ENCODE measurements at regions not wholly inside any gene's neighbourhood (a gene's known extent, or its start where the extent isn't known, plus 50 kb on each side); places are given as distances from the start of the nearest gene placed in this dataset.

DNA sequence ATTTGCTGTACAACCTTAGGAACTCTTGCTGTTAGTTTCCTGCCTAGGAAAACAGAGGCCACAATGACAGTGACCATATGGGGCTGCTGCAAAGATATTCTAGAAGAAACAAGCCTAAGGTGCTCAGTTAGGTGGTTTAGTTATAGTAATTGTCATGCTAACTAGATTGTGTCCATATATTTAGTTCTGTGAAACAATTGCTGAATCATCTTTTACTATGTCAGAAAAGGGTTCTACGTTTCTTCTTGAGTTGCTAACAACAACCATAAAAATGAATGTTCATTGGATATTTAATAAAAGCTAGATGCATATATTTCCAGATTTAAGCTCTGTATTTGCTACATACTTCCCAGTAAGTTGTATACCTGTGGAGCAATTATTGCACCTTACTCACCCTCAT, 597.2 kb upstream of the KLHL29 start:
- no TSS peak for BruUV-seq (replicated peaks)
- ChIA-PET CTCF (no interaction called here), POLR2A (no interaction called here)
- no peak for DNase-seq (ENCODE audit: low read depth, low spot score)
- no peaks in the 10 kb centered on the region for H3K36me3 ChIP-seq (ENCODE audit: control insufficient read depth, insufficient read depth, low read length)
- no peaks in the 10 kb centered on the region for H3K27me3 ChIP-seq (ENCODE audit: control insufficient read depth, insufficient read depth, low read length)
- ATAC-seq: no peak
- no peaks in the 10 kb centered on the region for H3K9me3 ChIP-seq (ENCODE audit: control insufficient read depth, insufficient read depth, low read depth, low read length)
- TF ChIP-seq POLR2AphosphoS5 (IDR thresholded peaks at IDR 0.05; ENCODE audit: low read depth, low read length) (no peak), TCF7L2 (IDR thresholded peaks at IDR 0.05; ENCODE audit: low read depth, low read length) (no peak), SIN3A (IDR thresholded peaks at IDR 0.05; ENCODE audit: borderline replicate concordance, insufficient read depth, low read depth, low read length) (no peak)
- TF ChIP-seq, protein P1, sequence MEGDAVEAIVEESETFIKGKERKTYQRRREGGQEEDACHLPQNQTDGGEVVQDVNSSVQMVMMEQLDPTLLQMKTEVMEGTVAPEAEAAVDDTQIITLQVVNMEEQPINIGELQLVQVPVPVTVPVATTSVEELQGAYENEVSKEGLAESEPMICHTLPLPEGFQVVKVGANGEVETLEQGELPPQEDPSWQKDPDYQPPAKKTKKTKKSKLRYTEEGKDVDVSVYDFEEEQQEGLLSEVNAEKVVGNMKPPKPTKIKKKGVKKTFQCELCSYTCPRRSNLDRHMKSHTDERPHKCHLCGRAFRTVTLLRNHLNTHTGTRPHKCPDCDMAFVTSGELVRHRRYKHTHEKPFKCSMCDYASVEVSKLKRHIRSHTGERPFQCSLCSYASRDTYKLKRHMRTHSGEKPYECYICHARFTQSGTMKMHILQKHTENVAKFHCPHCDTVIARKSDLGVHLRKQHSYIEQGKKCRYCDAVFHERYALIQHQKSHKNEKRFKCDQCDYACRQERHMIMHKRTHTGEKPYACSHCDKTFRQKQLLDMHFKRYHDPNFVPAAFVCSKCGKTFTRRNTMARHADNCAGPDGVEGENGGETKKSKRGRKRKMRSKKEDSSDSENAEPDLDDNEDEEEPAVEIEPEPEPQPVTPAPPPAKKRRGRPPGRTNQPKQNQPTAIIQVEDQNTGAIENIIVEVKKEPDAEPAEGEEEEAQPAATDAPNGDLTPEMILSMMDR (IDR thresholded peaks at IDR 0.05): no peak
- TF ChIP-seq, protein P2, sequence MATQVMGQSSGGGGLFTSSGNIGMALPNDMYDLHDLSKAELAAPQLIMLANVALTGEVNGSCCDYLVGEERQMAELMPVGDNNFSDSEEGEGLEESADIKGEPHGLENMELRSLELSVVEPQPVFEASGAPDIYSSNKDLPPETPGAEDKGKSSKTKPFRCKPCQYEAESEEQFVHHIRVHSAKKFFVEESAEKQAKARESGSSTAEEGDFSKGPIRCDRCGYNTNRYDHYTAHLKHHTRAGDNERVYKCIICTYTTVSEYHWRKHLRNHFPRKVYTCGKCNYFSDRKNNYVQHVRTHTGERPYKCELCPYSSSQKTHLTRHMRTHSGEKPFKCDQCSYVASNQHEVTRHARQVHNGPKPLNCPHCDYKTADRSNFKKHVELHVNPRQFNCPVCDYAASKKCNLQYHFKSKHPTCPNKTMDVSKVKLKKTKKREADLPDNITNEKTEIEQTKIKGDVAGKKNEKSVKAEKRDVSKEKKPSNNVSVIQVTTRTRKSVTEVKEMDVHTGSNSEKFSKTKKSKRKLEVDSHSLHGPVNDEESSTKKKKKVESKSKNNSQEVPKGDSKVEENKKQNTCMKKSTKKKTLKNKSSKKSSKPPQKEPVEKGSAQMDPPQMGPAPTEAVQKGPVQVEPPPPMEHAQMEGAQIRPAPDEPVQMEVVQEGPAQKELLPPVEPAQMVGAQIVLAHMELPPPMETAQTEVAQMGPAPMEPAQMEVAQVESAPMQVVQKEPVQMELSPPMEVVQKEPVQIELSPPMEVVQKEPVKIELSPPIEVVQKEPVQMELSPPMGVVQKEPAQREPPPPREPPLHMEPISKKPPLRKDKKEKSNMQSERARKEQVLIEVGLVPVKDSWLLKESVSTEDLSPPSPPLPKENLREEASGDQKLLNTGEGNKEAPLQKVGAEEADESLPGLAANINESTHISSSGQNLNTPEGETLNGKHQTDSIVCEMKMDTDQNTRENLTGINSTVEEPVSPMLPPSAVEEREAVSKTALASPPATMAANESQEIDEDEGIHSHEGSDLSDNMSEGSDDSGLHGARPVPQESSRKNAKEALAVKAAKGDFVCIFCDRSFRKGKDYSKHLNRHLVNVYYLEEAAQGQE (IDR thresholded peaks at IDR 0.05; ENCODE audit: insufficient read depth in 1 of 2, low read depth in 2 of 2, low read length in 1 of 2): no peak
- no peaks in the 10 kb centered on the region for H3K4me1 ChIP-seq (ENCODE audit: control insufficient read depth, insufficient read depth, low read length)
- H3K27ac ChIP-seq (ENCODE audit: low read length): no peak overlapping the region
- in situ Hi-C loops (cut with HindIII; ENCODE audit: low pct_unique_long_range_greater_than_20kb, low sequenced_read_pairs): no loop called here
- intact Hi-C loops (cut with micrococcal nuclease; ENCODE audit: unreplicated experiment): no loop called here
- no peak overlapping the region for H3K4me3 ChIP-seq (ENCODE audit: low read depth in 2 of 2, low read length in 2 of 2)

DNA sequence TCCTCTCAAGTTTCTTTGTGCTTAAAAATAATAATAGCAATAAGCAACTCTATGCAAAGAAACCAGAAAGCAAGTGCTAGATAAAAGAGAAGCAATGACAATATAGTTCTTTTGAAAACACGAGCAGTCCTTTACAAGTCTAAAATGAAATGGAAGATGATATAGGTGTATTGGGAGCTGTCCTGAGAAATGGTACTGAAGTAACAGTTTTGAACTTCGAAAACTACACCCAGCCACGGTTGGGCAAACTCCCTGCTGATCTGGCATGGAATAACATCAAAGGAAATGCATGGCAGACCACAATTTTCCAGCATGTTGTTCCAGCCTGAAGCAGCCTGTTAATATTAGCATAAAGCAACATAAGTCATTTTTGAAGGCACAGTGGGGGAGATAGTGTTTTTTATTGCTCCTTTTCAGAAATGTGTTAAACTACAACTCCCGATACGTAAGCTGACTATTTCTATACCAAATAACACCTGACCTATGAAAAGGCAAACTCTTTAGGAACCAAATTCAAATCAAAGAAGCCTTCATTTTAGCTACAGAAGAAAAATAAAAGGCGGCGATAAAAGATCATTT, 596.1 kb upstream of the KLHL29 start:
- TF ChIP-seq POLR2AphosphoS5 (IDR thresholded peaks at IDR 0.05; ENCODE audit: low read depth, low read length) (no peak), SIN3A (IDR thresholded peaks at IDR 0.05; ENCODE audit: borderline replicate concordance, insufficient read depth, low read depth, low read length) (no peak), TCF7L2 (IDR thresholded peaks at IDR 0.05; ENCODE audit: low read depth, low read length) (no peak)
- TF ChIP-seq, protein P1 (IDR thresholded peaks at IDR 0.05): no peak
- TF ChIP-seq, protein P2 (IDR thresholded peaks at IDR 0.05; ENCODE audit: insufficient read depth in 1 of 2, low read depth in 2 of 2, low read length in 1 of 2): peak in 1 of 2 experiments; percentile 45; a peak in 1 of 4 replicates
- Histone ChIP-seq H3K27ac (ENCODE audit: low read length) (no peak overlapping the region), H3K9me3 (ENCODE audit: control insufficient read depth, insufficient read depth, low read depth, low read length) (no peaks in the 10 kb centered on the region), H3K36me3 (ENCODE audit: control insufficient read depth, insufficient read depth, low read length) (no peaks in the 10 kb centered on the region), H3K4me1 (ENCODE audit: control insufficient read depth, insufficient read depth, low read length) (no peaks in the 10 kb centered on the region), H3K27me3 (ENCODE audit: control insufficient read depth, insufficient read depth, low read length) (no peaks in the 10 kb centered on the region), H3K4me3 (ENCODE audit: low read depth in 2 of 2, low read length in 2 of 2) (no peak overlapping the region)
- in situ Hi-C loops (cut with HindIII; ENCODE audit: low pct_unique_long_range_greater_than_20kb, low sequenced_read_pairs) (no loop called here), intact Hi-C loops (cut with micrococcal nuclease; ENCODE audit: unreplicated experiment) (no loop called here)
- ATAC-seq (no peak), DNase-seq (ENCODE audit: low read depth, low spot score) (no peak)
- no TSS peak for BruUV-seq (replicated peaks)
- ChIA-PET CTCF (no interaction called here), POLR2A (no interaction called here)

All from Panc1 (cell line).